AML-193 (cell line): ENCODE measurements at regions not wholly inside any gene's neighbourhood (a gene's known extent, or its start where the extent isn't known, plus 50 kb on each side); places are given as distances from the start of the nearest gene placed in this dataset.
"Not testable (repeated sequence)": the region's sequence is repeated elsewhere in the genome, so short reads cannot be mapped to it uniquely, and the experiment has no call there.

ENCODE experiments used
- DNase-seq, 2 experiments: peaks; one replicate each; lab custom pipeline; 2025; lab: John Stamatoyannopoulos, UW

GRCh38 chr7:45268013-45268412, 110.4 kb downstream of the RAMP3 start:
- no peak for DNase-seq

- DNase-seq: no peak
Observed at GRCh38 chr7:45269192-45269591, 111.6 kb downstream of the RAMP3 start.

- DNase-seq: no peak
Observed at GRCh38 chr7:45278763-45279398, 121.3 kb downstream of the RAMP3 start.

GRCh38 chr7:45289611-45290010, 132.0 kb downstream of the RAMP3 start:
- DNase-seq: not testable (repeated sequence)

GRCh38 chr7:45290880-45291279, 133.3 kb downstream of the RAMP3 start:
- DNase-seq: no peak

GRCh38 chr7:45292481-45292880, 134.9 kb downstream of the RAMP3 start:
- no peak for DNase-seq

- no peak for DNase-seq
Observed at GRCh38 chr7:45293295-45293942, 135.8 kb downstream of the RAMP3 start.

GRCh38 chr7:45294559-45294958, 137.0 kb downstream of the RAMP3 start:
- DNase-seq: no peak

GRCh38 chr7:45295222-45295621, 137.6 kb downstream of the RAMP3 start:
- DNase-seq: no peak

GRCh38 chr7:45296748-45297147, 139.2 kb downstream of the RAMP3 start:
- no peak for DNase-seq

- no peak for DNase-seq
Observed at GRCh38 chr7:45306752-45307305, 149.2 kb downstream of the RAMP3 start.

- no peak for DNase-seq
Observed at GRCh38 chr7:45311597-45311996, 154.0 kb downstream of the RAMP3 start.

- not testable (repeated sequence) for DNase-seq
Observed at GRCh38 chr7:45315512-45315911, 157.9 kb downstream of the RAMP3 start.

- DNase-seq: no peak
Observed at GRCh38 chr7:45324683-45325237, 167.2 kb downstream of the RAMP3 start.

GRCh38 chr7:45325378-45325777, 167.8 kb downstream of the RAMP3 start:
- no peak for DNase-seq

- no peak for DNase-seq
Observed at GRCh38 chr7:45328403-45328981, 170.9 kb downstream of the RAMP3 start.

- DNase-seq: no peak
Observed at GRCh38 chr7:45331563-45331962, 174.0 kb downstream of the RAMP3 start.

GRCh38 chr7:45335024-45335423, 177.4 kb downstream of the RAMP3 start:
- not testable (repeated sequence) for DNase-seq

- no peak for DNase-seq
Observed at GRCh38 chr7:45342236-45342635, 184.6 kb downstream of the RAMP3 start.

GRCh38 chr7:45343746-45344145, 186.2 kb downstream of the RAMP3 start:
- DNase-seq: no peak

GRCh38 chr7:45347804-45348203, 190.2 kb downstream of the RAMP3 start:
- DNase-seq: no peak

GRCh38 chr7:45349090-45349489, 191.5 kb downstream of the RAMP3 start:
- no peak for DNase-seq

- DNase-seq: no peak
Observed at GRCh38 chr7:45350896-45351295, 193.3 kb downstream of the RAMP3 start.
